ENCODE measurements at regions not wholly inside any gene's neighbourhood (a gene's known extent, or its start where the extent isn't known, plus 50 kb on each side); places are given as distances from the start of the nearest gene placed in this dataset.

DNA sequence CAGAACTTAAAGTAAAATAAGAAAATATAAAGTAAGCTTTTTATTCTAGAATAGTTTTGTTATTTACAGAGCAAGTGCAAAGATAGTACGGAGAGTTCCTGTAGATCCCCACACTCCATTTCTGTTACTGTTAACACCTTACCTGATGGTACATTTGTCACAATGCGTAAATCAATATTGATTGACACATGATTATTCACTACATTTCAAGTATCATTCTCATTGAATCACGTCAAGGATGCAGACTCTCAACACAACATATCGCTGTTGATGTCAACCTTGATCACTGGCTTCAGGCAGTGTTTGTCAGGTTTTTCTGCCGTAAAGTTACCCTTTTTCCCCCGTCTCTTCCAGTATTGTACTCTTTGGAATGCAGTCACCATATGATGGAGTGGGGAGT lies 64.2 kb upstream of the WSCD1 start:
- H3K36me3 ChIP-seq = no peaks in the 10 kb centered on the region
- no peak for DNase-seq (ENCODE audit: low read depth in 1 of 2, low spot score in 1 of 2)
- H3K27ac ChIP-seq = no peak overlapping the region
- H3K4me1 ChIP-seq (ENCODE audit: low read depth) = no peaks in the 10 kb centered on the region
- no peaks in the 10 kb centered on the region for H3K9me3 ChIP-seq (ENCODE audit: low read depth)
- TF ChIP-seq, protein P1, sequence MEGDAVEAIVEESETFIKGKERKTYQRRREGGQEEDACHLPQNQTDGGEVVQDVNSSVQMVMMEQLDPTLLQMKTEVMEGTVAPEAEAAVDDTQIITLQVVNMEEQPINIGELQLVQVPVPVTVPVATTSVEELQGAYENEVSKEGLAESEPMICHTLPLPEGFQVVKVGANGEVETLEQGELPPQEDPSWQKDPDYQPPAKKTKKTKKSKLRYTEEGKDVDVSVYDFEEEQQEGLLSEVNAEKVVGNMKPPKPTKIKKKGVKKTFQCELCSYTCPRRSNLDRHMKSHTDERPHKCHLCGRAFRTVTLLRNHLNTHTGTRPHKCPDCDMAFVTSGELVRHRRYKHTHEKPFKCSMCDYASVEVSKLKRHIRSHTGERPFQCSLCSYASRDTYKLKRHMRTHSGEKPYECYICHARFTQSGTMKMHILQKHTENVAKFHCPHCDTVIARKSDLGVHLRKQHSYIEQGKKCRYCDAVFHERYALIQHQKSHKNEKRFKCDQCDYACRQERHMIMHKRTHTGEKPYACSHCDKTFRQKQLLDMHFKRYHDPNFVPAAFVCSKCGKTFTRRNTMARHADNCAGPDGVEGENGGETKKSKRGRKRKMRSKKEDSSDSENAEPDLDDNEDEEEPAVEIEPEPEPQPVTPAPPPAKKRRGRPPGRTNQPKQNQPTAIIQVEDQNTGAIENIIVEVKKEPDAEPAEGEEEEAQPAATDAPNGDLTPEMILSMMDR (IDR thresholded peaks at IDR 0.05; ENCODE audit: low read depth, low read length) = no peak
- no peak overlapping the region for H3K4me3 ChIP-seq
- no peaks in the 10 kb centered on the region for H3K27me3 ChIP-seq

DNA sequence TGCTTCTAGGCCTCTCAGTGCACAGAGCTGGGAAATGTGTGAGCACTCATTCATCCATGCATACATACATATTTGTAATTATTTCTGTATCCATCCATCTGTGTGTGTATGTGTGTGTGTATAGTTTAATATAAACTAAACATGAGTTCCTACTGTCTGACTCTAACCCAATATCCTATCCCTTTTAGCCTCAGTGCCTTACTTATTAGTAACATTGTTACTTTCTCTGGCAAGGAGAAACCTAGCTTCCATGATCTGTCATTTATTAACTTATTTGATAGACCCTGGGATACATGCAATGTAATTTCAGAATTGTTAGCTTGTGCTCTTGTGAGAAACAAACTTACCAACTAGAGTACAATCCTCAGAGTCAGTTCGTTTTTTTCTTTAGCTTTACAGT lies 59.0 kb upstream of the WSCD1 start:
- Histone ChIP-seq H3K4me3 (no peak overlapping the region), H3K27ac (no peak overlapping the region), H3K36me3 (no peaks in the 10 kb centered on the region), H3K4me1 (ENCODE audit: low read depth) (no peaks in the 10 kb centered on the region), H3K27me3 (no peaks in the 10 kb centered on the region), H3K9me3 (ENCODE audit: low read depth) (no peaks in the 10 kb centered on the region)
- no peak for DNase-seq (ENCODE audit: low read depth in 1 of 2, low spot score in 1 of 2)
- TF ChIP-seq, protein P1 (IDR thresholded peaks at IDR 0.05; ENCODE audit: low read depth, low read length) = no peak

DNA sequence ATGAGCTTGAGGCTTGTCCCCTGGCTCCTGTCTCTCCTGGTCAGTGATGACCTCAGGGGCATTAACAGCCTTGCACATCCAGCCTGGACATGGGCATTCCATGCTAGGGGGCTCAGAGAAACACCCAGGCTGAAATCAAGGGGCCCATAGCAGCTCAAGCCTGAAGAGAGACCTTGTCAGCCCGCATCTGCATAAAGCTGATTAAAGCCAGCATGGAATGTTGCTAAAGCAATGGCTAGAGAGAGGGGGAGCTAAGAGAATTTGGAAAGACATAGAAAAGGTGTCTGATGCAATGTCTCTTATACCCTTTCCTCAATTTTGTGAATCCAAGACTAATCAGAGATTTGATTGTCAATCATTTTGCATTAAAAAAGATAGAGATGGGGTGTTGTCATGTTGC lies 51.4 kb upstream of the WSCD1 start:
- no peak overlapping the region for H3K27ac ChIP-seq
- no peaks in the 10 kb centered on the region for H3K27me3 ChIP-seq
- TF ChIP-seq, protein P1 (IDR thresholded peaks at IDR 0.05; ENCODE audit: low read depth, low read length) = no peak
- no peaks in the 10 kb centered on the region for H3K4me1 ChIP-seq (ENCODE audit: low read depth)
- H3K9me3 ChIP-seq (ENCODE audit: low read depth) = no peaks in the 10 kb centered on the region
- no peak for DNase-seq (ENCODE audit: low read depth in 1 of 2, low spot score in 1 of 2)
- no peaks in the 10 kb centered on the region for H3K36me3 ChIP-seq
- no peak overlapping the region for H3K4me3 ChIP-seq

DNA sequence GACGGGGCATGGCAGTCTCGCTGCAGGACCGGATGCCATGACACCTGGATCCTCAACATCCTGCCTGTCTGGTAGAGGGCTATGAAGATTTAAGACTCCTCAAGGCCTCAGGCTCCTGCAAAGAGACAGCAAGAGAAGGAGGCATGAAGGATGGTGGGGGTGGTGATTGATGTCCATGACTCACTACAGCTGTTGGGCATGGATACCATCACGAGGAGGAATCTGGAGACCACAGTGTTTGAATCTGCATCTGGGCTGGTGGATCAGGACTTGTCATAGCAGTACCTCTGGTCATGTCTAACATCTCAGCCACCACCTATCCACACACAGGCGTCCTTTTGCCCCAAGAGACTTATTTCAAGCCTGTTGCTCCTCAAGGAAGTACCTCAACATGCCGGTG lies 50.2 kb upstream of the WSCD1 start:
- H3K27ac ChIP-seq = no peak overlapping the region
- H3K36me3 ChIP-seq = no peaks in the 10 kb centered on the region
- no peak for DNase-seq (ENCODE audit: low read depth in 1 of 2, low spot score in 1 of 2)
- no peaks in the 10 kb centered on the region for H3K9me3 ChIP-seq (ENCODE audit: low read depth)
- TF ChIP-seq, protein P1 (IDR thresholded peaks at IDR 0.05; ENCODE audit: low read depth, low read length) = no peak
- no peak overlapping the region for H3K4me3 ChIP-seq
- no peaks in the 10 kb centered on the region for H3K4me1 ChIP-seq (ENCODE audit: low read depth)
- no peaks in the 10 kb centered on the region for H3K27me3 ChIP-seq

DNA sequence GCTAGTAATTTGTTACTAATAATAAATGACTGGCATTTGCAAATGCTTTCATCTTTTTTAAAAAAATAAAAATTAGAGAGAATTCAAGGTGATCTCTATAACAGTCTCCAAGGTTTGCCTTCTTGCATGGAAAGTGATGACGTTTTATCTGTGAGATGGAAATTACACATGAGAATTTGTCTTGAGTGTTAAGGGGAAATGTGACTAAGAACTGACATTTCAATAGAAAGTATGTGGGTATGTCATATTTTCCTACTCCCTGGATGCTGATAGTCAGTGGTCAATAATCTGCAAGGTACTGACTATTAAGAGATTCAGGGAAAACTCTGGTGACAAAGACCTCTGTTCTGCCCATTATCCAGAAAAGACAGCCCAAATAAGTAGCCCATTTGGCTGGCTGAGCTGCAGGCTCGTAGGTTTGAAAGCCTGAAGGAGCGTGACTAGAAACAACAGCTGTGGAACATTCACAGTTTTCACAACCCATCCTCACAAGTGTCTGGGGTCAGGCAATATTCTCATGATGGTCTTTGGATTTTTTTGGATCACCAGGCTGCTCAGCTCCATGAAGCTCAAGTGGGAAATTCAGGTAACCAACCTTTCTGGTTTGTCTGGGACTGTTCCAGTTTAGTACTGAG lies 49.7 kb upstream of the WSCD1 start:
- Histone ChIP-seq H3K27me3 (no peaks in the 10 kb centered on the region), H3K36me3 (no peaks in the 10 kb centered on the region), H3K9me3 (ENCODE audit: low read depth) (no peaks in the 10 kb centered on the region), H3K27ac (no peak overlapping the region), H3K4me3 (no peak overlapping the region), H3K4me1 (ENCODE audit: low read depth) (no peaks in the 10 kb centered on the region)
- TF ChIP-seq, protein P1 (IDR thresholded peaks at IDR 0.05; ENCODE audit: low read depth, low read length) = no peak
- no peak for DNase-seq (ENCODE audit: low read depth in 1 of 2, low spot score in 1 of 2)
